Head of caudate nucleus (tissue), 42 donors: ENCODE measurements at regions not wholly inside any gene's neighbourhood (a gene's known extent, or its start where the extent isn't known, plus 50 kb on each side); places are given as distances from the start of the nearest gene placed in this dataset.
"Not testable (repeated sequence)": the region's sequence is repeated elsewhere in the genome, so short reads cannot be mapped to it uniquely, and the experiment has no call there.

ENCODE experiments used
- DNase-seq, 42 donors: peaks; one replicate each; pipeline versions ENCODE4 v3.0.0 to v3.0.0-alpha.2; 2020 to 2021; ENCODE audit warnings: mixed read lengths in 7 of 42
- intact Hi-C: fragments of 100-400 bp; cut with DNase I; formaldehyde crosslinking; loops from one replicate; pipeline ENCODE4 v1.15.0; 2022

GRCh38 chr7:354597-355470, 64.9 kb downstream of the FOXL3 start:
- intact Hi-C loops: no loop called here

DNA sequence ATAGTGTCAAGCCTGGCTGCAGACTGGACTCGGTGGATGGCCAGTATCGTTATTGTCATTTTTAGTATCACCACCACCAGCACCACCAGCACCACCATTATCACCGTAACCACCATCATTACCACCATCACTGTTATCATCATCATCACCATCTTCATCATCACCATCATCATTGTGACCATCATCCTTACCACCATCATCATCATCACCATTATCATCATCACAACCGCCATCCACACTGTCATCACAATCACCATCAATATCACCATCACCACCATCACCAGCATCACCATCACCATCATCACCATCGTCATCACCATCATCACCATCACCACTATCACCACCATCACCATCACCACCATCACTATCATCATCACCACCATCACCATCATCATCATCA, 65.6 kb downstream of the FOXL3 start:
- intact Hi-C loops: no loop called here
- DNase-seq: no peak

More at GRCh38 chr7:354597-355470, 64.9 kb downstream of the FOXL3 start:
- DNase-seq: no peak

DNA sequence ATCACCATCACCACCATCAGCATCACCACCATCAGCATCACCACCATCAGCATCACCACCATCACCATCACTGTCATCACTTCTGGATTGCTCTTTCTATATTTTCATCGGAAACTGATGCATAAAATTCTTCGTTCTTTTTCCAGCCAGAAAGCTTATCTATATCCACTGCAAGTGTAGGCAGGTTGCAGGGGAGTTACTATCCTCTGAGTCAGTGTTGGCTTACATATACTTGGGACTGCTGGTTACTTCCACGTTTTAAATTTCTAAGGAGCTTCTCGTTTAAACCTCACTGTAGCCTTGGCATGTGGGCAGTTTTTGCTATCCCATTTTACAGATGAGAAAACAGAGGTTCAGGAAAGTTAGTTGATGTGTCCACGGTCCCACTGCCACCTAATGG, 66.1 kb downstream of the FOXL3 start:
- DNase-seq: no peak
- intact Hi-C loops: no loop called here

GRCh38 chr7:356691-357462, 66.9 kb downstream of the FOXL3 start:
- no peak for DNase-seq
- intact Hi-C loops: no loop called here

DNA sequence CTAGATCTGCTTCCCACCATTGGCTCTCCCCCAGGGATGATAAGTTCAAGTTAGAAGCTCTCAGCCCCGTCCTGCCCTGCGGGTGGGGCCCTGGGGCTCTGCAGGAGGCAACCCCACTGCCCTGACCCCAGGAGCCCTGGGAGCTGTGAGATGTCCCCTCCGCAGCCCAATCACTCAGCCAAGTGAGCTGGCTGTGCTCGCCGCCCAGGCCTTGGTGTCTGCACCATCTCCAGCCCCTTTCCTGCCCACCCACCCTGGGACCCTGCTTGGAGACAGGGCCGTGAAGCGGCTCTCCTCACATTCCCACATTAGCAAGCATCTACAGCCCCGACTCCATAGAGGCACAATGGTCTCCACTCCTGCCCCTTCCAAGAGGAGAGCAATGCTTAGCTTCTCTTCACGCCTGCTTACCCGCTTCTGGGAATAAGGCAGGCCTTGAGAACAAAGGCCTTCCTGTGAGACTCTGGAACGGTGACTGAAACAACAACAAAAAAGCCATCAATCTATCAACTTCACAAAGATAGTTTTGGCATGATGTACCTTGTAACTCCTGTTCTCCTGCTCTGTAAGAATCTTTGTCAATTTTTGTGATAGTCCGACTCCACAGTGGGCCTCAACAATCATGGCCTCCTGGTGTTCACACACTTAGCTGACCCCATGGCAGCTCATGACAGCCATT, 67.7 kb downstream of the FOXL3 start:
- no peak for DNase-seq
- intact Hi-C loops: no loop called here

- intact Hi-C loops: no loop called here
- no peak for DNase-seq
These were observed 68.4 kb downstream of the FOXL3 start for GRCh38 chr7:358352-358751.

DNA sequence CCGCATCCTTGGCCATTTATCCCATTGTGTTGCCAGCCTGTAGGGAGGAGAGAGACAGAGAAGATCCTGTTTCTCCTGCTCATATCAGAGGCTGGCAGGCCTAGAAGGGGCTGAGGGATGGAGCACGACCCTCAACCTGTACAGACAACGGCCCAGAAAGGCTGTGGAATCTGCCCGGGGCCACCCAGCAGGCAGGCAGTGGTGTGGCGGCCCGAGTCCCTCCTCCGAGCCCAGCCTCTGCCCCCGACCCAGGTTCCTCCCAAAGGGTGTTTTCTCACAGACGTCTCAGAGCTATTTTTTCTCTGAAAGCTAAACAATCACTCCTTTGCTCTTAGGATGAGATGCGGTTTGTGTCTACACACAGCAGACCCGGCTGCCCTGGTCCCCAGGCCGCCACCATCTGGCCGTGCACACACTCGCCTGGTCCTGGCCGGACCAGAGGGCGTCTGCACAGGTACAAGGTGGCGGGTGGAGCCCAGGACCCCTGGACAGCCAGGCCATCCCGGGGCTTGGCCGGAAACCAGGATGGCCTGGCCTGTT, 69.3 kb downstream of the FOXL3 start:
- peak in 1 of 42 donors; percentile 12 for DNase-seq
- intact Hi-C loops: no loop called here

- peak in 1 of 42 donors; percentile 20 for DNase-seq
- intact Hi-C loops: no loop called here
These were observed 69.9 kb downstream of the FOXL3 start for GRCh38 chr7:359766-360361.

GRCh38 chr7:360454-361100, 70.6 kb downstream of the FOXL3 start:
- no peak for DNase-seq
- intact Hi-C loops: no loop called here

- peak in 1 of 42 donors; percentile 2 for DNase-seq
- intact Hi-C loops: not testable (repeated sequence)
These were observed 71.2 kb downstream of the FOXL3 start for GRCh38 chr7:361182-361581.

- intact Hi-C loops: no loop called here
- DNase-seq: no peak
These were observed 71.9 kb downstream of the FOXL3 start for GRCh38 chr7:361680-362401.

DNA sequence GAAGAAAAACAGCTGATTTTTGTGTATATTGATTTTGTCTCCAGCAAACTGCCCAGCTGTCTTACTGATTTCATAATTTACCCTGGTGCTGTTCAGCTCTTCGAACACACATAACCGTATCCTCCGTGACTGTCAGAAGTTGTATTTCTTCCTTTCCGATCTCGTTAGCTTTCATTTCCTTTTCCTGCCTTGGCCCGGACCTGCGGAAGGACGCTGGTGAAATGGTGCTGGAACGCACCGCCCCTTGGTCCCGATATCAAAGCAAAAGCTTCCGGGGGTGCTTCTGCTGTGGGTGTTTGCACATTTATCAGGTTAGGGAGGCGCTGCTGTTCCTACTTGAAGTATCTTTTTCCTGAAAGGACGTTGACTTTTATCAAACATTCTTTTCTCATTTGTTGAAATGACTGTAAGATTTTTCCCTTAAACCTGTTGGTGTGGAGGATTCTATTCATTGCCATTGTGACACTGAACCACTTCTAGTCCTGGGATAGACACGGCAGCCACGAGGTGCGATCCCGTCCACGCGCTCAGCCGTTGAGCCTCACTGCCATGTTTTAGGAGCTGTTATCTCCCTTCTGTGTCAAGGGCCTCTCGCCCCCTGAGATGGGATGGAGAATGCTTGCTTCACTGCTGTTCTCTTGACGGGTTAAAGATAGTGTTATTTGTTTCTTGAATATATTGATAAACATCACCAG, 72.6 kb downstream of the FOXL3 start:
- intact Hi-C loops: no loop called here
- DNase-seq: peak in 5 of 42 donors; percentile 4 to 51 (median 25)

DNA sequence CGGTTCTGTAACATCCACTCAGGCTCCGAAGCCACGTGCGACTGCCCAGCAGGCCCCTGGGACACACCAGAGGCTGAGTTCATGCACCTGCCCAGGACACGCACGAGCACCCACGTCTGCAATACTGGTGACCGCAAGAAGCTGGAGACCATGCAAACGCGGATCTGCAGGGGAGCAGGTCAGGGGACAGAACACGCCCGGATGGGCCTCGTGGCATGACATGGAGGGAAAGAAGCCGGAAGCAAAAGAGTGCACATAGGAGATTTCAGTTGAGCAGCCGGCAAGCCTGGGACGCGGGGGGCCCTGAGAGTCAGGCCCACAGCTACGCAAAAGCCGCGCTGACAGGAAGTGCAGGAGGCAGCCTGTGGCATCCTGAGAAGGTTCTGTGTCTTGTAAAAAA, 73.7 kb downstream of the FOXL3 start:
- peak in 1 of 42 donors; percentile 3 for DNase-seq
- intact Hi-C loops: no loop called here

DNA sequence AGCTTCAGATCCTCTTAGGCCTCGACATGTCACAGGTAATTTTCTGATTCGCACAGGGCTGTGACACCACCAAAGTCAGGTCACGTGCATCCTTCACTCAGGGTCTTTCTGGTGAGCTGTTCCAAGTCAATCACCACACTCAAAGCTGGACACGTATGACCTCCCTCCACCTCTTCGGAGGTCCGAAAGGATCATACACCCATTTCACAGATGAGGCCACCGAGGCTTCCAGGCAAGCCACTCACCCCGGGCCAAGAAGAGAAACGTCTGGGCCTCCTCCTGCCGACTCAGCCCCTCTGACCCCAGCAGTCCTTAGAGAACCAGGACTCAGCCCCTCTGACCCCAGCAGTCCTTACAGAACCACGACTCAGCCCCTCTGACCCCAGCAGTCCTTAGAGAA, 74.6 kb downstream of the FOXL3 start:
- peak in 1 of 42 donors; percentile 1 for DNase-seq
- intact Hi-C loops: no loop called here

DNA sequence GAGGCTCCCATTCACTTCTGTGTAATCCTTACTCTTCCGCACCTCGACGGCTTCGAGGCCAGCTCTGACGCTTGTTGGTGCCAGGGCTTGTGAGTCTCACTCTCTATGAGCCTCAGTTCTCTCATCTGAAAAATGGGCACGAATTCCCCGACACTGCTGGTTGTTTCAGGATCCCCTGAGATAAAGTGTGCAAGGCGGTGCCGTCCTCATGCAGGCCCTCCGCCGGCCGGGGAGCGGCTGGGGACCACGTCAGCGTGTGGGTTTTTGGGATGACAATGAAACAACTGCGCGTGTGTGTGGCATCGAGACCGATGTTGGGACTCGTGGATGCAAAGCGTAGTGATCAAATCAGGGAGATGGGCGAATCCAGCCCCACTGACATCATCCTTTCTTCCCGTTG, 75.6 kb downstream of the FOXL3 start:
- intact Hi-C loops: no loop called here

GRCh38 chr7:366161-366803, 76.3 kb downstream of the FOXL3 start:
- intact Hi-C loops: no loop called here
- peak in 5 of 42 donors; percentile 5 to 54 (median 26) for DNase-seq

More for the DNA sequence above, 75.6 kb downstream of the FOXL3 start:
- DNase-seq: peak in 1 of 42 donors; percentile 0
